ENCODE measurements at regions not wholly inside any gene's neighbourhood (a gene's known extent, or its start where the extent isn't known, plus 50 kb on each side); places are given as distances from the start of the nearest gene placed in this dataset.
"Not testable (repeated sequence)": the region's sequence is repeated elsewhere in the genome, so short reads cannot be mapped to it uniquely, and the experiment has no call there.

GRCh38 chrX:114095789-114096188 lies 488.1 kb upstream of the HTR2C start:
- DNase-seq (ENCODE audit: low read depth, low spot score) = no peak

GRCh38 chrX:114087543-114087942 lies 496.3 kb upstream of the HTR2C start:
- DNase-seq (ENCODE audit: low read depth, low spot score) = no peak

GRCh38 chrX:114077773-114078172 lies 506.1 kb upstream of the HTR2C start:
- DNase-seq (ENCODE audit: low read depth, low spot score) = no peak

GRCh38 chrX:114075073-114075673 lies 508.7 kb upstream of the HTR2C start:
- no peak for DNase-seq (ENCODE audit: low read depth, low spot score)

- DNase-seq (ENCODE audit: low read depth, low spot score) = no peak
Measured at GRCh38 chrX:114073926-114074325, 510.0 kb upstream of the HTR2C start.

- no peak for DNase-seq (ENCODE audit: low read depth, low spot score)
Measured at GRCh38 chrX:114071412-114071811, 512.5 kb upstream of the HTR2C start.

GRCh38 chrX:114065577-114066223 lies 518.2 kb upstream of the HTR2C start:
- DNase-seq (ENCODE audit: low read depth, low spot score) = no peak

GRCh38 chrX:114061226-114061625 lies 522.7 kb upstream of the HTR2C start:
- DNase-seq (ENCODE audit: low read depth, low spot score) = no peak

GRCh38 chrX:114058988-114059418 lies 524.9 kb upstream of the HTR2C start:
- no peak for DNase-seq (ENCODE audit: low read depth, low spot score)

GRCh38 chrX:114057422-114057821 lies 526.5 kb upstream of the HTR2C start:
- not testable (repeated sequence) for DNase-seq (ENCODE audit: low read depth, low spot score)

GRCh38 chrX:114051667-114052315 lies 532.1 kb upstream of the HTR2C start:
- DNase-seq (ENCODE audit: low read depth, low spot score) = no peak

- DNase-seq (ENCODE audit: low read depth, low spot score) = no peak
Measured at GRCh38 chrX:114050075-114050796, 533.6 kb upstream of the HTR2C start.

GRCh38 chrX:114049063-114049462 lies 534.8 kb upstream of the HTR2C start:
- DNase-seq (ENCODE audit: low read depth, low spot score) = no peak

GRCh38 chrX:114047558-114047957 lies 536.3 kb upstream of the HTR2C start:
- DNase-seq (ENCODE audit: low read depth, low spot score) = no peak

GRCh38 chrX:114046695-114047279 lies 537.1 kb upstream of the HTR2C start:
- DNase-seq (ENCODE audit: low read depth, low spot score) = no peak

GRCh38 chrX:114041470-114041869 lies 542.4 kb upstream of the HTR2C start:
- DNase-seq (ENCODE audit: low read depth, low spot score) = not testable (repeated sequence)

GRCh38 chrX:114040661-114041269 lies 543.1 kb upstream of the HTR2C start:
- DNase-seq (ENCODE audit: low read depth, low spot score) = not testable (repeated sequence)

- DNase-seq (ENCODE audit: low read depth, low spot score) = not testable (repeated sequence)
Measured at GRCh38 chrX:114040111-114040510, 543.8 kb upstream of the HTR2C start.

GRCh38 chrX:114038358-114038757 lies 545.5 kb upstream of the HTR2C start:
- DNase-seq (ENCODE audit: low read depth, low spot score) = no peak

GRCh38 chrX:114037515-114037914 lies 546.4 kb upstream of the HTR2C start:
- DNase-seq (ENCODE audit: low read depth, low spot score) = no peak

GRCh38 chrX:114028907-114029662 lies 554.8 kb upstream of the HTR2C start:
- DNase-seq (ENCODE audit: low read depth, low spot score) = no peak
